K562 (cell line): ENCODE measurements at regions not wholly inside any gene's neighbourhood (a gene's known extent, or its start where the extent isn't known, plus 50 kb on each side); places are given as distances from the start of the nearest gene placed in this dataset.

Experiments used
- ATAC-seq: fragments of 200-7000 bp; cut with Tn5 transposase; 3 replicates; pipeline ENCODE4 v1.9.1; 2020; ENCODE audit warnings: moderate library complexity
- BruUV-seq: library from RNA; stranded (reverse); fragments of 400-500 nt; replicated peaks from 2 replicates; lab custom pipeline; 2021; lab: Mats Ljungman, UMichigan
- CTCF ChIA-PET: fragments of 300-600 bp; formaldehyde crosslinking; extraction: SDS; loops from one replicate; lab custom pipeline; 2021; ENCODE audit warnings: low intra/inter-chr PET ratio; lab: Yijun Ruan, JAX
- POLR2A ChIA-PET: fragments of 300-600, 350-650 bp; sonication (Branson Sonifier 250); formaldehyde crosslinking; extraction: SDS; loops from one replicate; lab custom pipeline; 2021; ENCODE audit warnings: antibody characterized with exemption, inconsistent platforms; lab: Yijun Ruan, JAX
- DNase-seq, 4 experiments: peaks; one replicate each; pipeline versions ENCODE4 v3.0.0 to v3.0.0-alpha.2; 2011 to 2018; ENCODE audit warnings: low spot score in 3 of 4, mixed read lengths in 3 of 4; ENCODE audit errors: extremely low read depth in 1 of 4
- FAIRE-seq: peaks from 2 replicates; lab custom pipeline; 2011; peaks lifted over from hg19 to GRCh38; lab: Jason Lieb, UNC
- H2AFZ ChIP-seq: 2 replicates; pipeline ENCODE4 v1.6.0; 2011; ENCODE audit warnings: low read depth, low read length, control low read depth, inconsistent platforms
- H3K27ac ChIP-seq: fragments of 200-600 bp; 3 replicates; pipeline ENCODE4 v1.8.0; 2011; ENCODE audit warnings: low read depth, mild to moderate bottlenecking, control low read depth, inconsistent platforms, low read length, moderate library complexity, mixed read lengths; ENCODE audit errors: extremely low read depth
- H3K27me3 ChIP-seq, 2 experiments: fragments of 300-600 bp in 1 of 2; 2 replicates in 1 of 2; 3 replicates in 1 of 2; pipeline versions ENCODE4 v1.6.0 to v1.8.0; 2011; ENCODE audit warnings: inconsistent platforms in 2 of 2, low read length in 2 of 2, mild to moderate bottlenecking in 1 of 2, mixed read lengths in 1 of 2, moderate library complexity in 1 of 2; ENCODE audit not compliant: control insufficient read depth in 2 of 2, insufficient read depth in 2 of 2
- H3K36me3 ChIP-seq: fragments of 300-600 bp; 3 replicates; pipeline ENCODE4 v1.8.0; 2011; ENCODE audit warnings: mild to moderate bottlenecking, low read length, inconsistent platforms; ENCODE audit not compliant: control insufficient read depth, insufficient read depth
- H3K4me1 ChIP-seq, 2 experiments: fragments of 200-600 bp in 1 of 2; replicated peaks in 1 of 2; 2 replicates in 1 of 2; 3 replicates in 1 of 2; pipeline versions ENCODE4 v1.5.1 to v1.8.0; 2011; ENCODE audit warnings: inconsistent platforms in 2 of 2, low read length in 2 of 2, mild to moderate bottlenecking in 1 of 2, mixed read lengths in 1 of 2, moderate library complexity in 1 of 2; ENCODE audit not compliant: control insufficient read depth in 2 of 2, insufficient read depth in 2 of 2
- H3K4me2 ChIP-seq: 2 replicates; pipeline ENCODE4 v1.6.1; 2011; ENCODE audit warnings: low read length, control low read depth, inconsistent platforms, mixed read lengths; ENCODE audit not compliant: insufficient read depth
- H3K4me3 ChIP-seq: fragments of 200-600 bp; sonication (generic), shearing (Covaris generic); 2 replicates; pipeline ENCODE4 v1.5.1; 2016; ENCODE audit warnings: control low read depth, inconsistent platforms
- H3K79me2 ChIP-seq: fragments of 200-600 bp; 3 replicates; pipeline ENCODE4 v1.8.0; 2011; ENCODE audit warnings: low read length, inconsistent platforms; ENCODE audit not compliant: control insufficient read depth, insufficient read depth
- H3K9ac ChIP-seq, 2 experiments: 2 replicates each; pipeline versions ENCODE4 v1.6.0 to v1.6.1; 2011; ENCODE audit warnings: low read depth in 2 of 2, low read length in 2 of 2, control low read depth in 1 of 2, inconsistent platforms in 1 of 2, mild to moderate bottlenecking in 1 of 2, mixed read lengths in 1 of 2; ENCODE audit not compliant: insufficient read depth in 1 of 2
- H3K9me1 ChIP-seq: one replicate; pipeline ENCODE4 v1.6.0; 2011; ENCODE audit warnings: inconsistent platforms, mild to moderate bottlenecking, low read length, moderate library complexity; ENCODE audit not compliant: control insufficient read depth, insufficient read depth
- H3K9me3 ChIP-seq: replicated peaks from 2 replicates; pipeline ENCODE4 v1.5.1; 2011; ENCODE audit warnings: low read depth, low read length, inconsistent platforms; ENCODE audit not compliant: control insufficient read depth, insufficient read depth
- H4K20me1 ChIP-seq: replicated peaks from 2 replicates; pipeline ENCODE4 v1.6.1; 2011; ENCODE audit warnings: low read length, inconsistent platforms, mixed read lengths; ENCODE audit not compliant: control insufficient read depth, insufficient read depth
- BACH1 ChIP-seq: fragments of 200-800 bp; sonication (Bioruptor generic); IDR thresholded peaks from 2 replicates; pipeline ENCODE4 v1.6.1; 2016; ENCODE audit warnings: missing genetic modification characterization, missing compliant biosample characterization
- CEBPG ChIP-seq, 3 experiments: fragments of 200-800 bp in 1 of 3; sonication (Bioruptor generic) in 1 of 3; sonication (generic) in 1 of 3; formaldehyde crosslinking in 1 of 3; IDR thresholded peaks in 2 of 3; conservative IDR thresholded peaks in 1 of 3; 2 replicates each; pipeline versions ENCODE4 v1.6.1 to v1.8.0; 2016 to 2022; ENCODE audit warnings: missing compliant biosample characterization in 2 of 3, missing genetic modification characterization in 2 of 3, mild to moderate bottlenecking in 1 of 3, missing genetic modification reagents in 1 of 3
- KLF13 ChIP-seq: fragments of 450-650 bp; IDR thresholded peaks from 2 replicates; pipeline ENCODE4 v1.6.1; 2016; ENCODE audit warnings: missing genetic modification characterization, low read depth, mild to moderate bottlenecking, missing compliant biosample characterization, moderate library complexity, borderline replicate concordance
- NCOA4 ChIP-seq: fragments of 450-650 bp; IDR thresholded peaks from 2 replicates; pipeline ENCODE4 v1.6.1; 2018; ENCODE audit warnings: mild to moderate bottlenecking; ENCODE audit not compliant: partially characterized antibody
- NFYB ChIP-seq: IDR thresholded peaks from 2 replicates; pipeline ENCODE4 v1.6.1; 2011; ENCODE audit warnings: mild to moderate bottlenecking, moderate library complexity; ENCODE audit not compliant: insufficient read length; ENCODE audit errors: extremely low read depth
- POLR3A ChIP-seq: IDR thresholded peaks from 2 replicates; pipeline ENCODE4 v1.6.1; 2011; ENCODE audit warnings: borderline replicate concordance, mild to moderate bottlenecking, moderate library complexity; ENCODE audit not compliant: insufficient read length, insufficient read depth; ENCODE audit errors: extremely low read depth
- SETDB1 ChIP-seq: IDR thresholded peaks from one replicate; pipeline ENCODE4 v1.6.1; 2012; ENCODE audit warnings: low read length, control low read depth, inconsistent platforms
- SREBF1 ChIP-seq: fragments of 150-350 bp; IDR thresholded peaks from 2 replicates; pipeline ENCODE4 v1.6.1; 2014; ENCODE audit warnings: antibody characterized with exemption, low read depth, low read length, borderline replicate concordance
- SRF ChIP-seq, 2 experiments: fragments of 250-450, 450-650 bp in 1 of 2; sonication (Bioruptor Pico) in 1 of 2; sonication (generic) in 1 of 2; formaldehyde crosslinking; IDR thresholded peaks; 2 replicates each; pipeline versions ENCODE4 v1.5.0 to v1.5.1; 2020 to 2022; ENCODE audit warnings: mild to moderate bottlenecking in 1 of 2, missing genetic modification reagents in 1 of 2
- TOE1 ChIP-seq, 2 experiments: fragments of 450-650 bp in 1 of 2; sonication (generic) in 1 of 2; formaldehyde crosslinking in 1 of 2; IDR thresholded peaks; 2 replicates each; pipeline versions ENCODE4 v1.7.1 to v1.8.0; 2016 to 2022; ENCODE audit warnings: borderline replicate concordance in 2 of 2, mild to moderate bottlenecking in 2 of 2, antibody characterized with exemption in 1 of 2, inconsistent platforms in 1 of 2, low read depth in 1 of 2, missing genetic modification reagents in 1 of 2, moderate library complexity in 1 of 2
- ZFP1 ChIP-seq: fragments of 450-650 bp; formaldehyde crosslinking; IDR thresholded peaks from 2 replicates; pipeline ENCODE4 v1.4.0; 2020; ENCODE audit warnings: mild to moderate bottlenecking, mixed read lengths
- WGBS: fragments of 100-300 bp; shearing (Covaris generic); methylation state at CpG from one replicate; pipeline ENCODE4 v1.1.6; 2016; ENCODE audit warnings: low coverage, mixed read lengths; ENCODE audit not compliant: insufficient coverage; ENCODE audit errors: missing lambda C conversion rate; 5-methylcytosine and 5-hydroxymethylcytosine counted together
- in situ Hi-C: fragments of 300-500 bp; cut with MboI; formaldehyde crosslinking; loops from 4 replicates; pipeline ENCODE4 v1.15.0; 2018; ENCODE audit warnings: inconsistent platforms, mixed read lengths
- intact Hi-C: fragments of 100-400 bp; cut with micrococcal nuclease; formaldehyde crosslinking; loops from 2 replicates; pipeline ENCODE4 v1.14.2; 2022
- TF ChIP-seq, protein P1 (sequence below): IDR thresholded peaks from 2 replicates; pipeline ENCODE4 v1.6.1; 2016; ENCODE audit warnings: missing genetic modification characterization, missing compliant biosample characterization

DNA sequence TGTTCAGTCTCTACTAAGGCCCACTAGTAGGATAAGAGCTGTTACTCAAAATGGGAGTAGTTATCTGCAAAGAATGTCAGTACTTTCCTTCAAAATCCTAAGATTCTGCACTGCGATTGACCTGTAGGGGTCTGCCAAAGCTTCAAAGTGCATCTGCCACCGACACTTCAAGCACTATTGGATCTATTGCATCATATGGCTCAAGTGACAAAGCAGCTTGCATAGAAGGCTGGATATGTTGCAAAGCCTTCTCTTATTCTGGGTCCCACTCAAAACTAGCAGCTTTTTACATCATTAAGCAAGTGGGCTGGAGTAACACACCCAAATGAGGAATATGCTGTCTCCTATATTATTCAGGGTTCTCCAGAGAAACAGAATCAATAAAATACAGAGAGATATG is 115.4 kb upstream of the EMCN start:
- Histone ChIP-seq H3K27ac (no peak overlapping the region), H3K9me3 (no peaks in the 10 kb centered on the region; the same call in 1 of the 2 replicates), H3K27me3 (no peaks in the 10 kb centered on the region), H3K4me3 (no peak overlapping the region), H3K4me2 (no peak overlapping the region), H4K20me1 (no peaks in the 10 kb centered on the region), H3K4me1 (no peaks in the 10 kb centered on the region), H3K9ac (no peak overlapping the region), H3K36me3 (no peaks in the 10 kb centered on the region), H3K79me2 (no peaks in the 10 kb centered on the region), H2AFZ (no peak overlapping the region), H3K9me1 (no peaks in the 10 kb centered on the region)
- CTCF ChIA-PET = no interaction called here
- in situ Hi-C loops (no loop called here), intact Hi-C loops (no loop called here)
- BruUV-seq = no TSS peak
- DNase-seq = no peak
- ATAC-seq = no peak
- POLR2A ChIA-PET = no interaction called here
- no peak for FAIRE-seq
- TF ChIP-seq NCOA4 (no peak), CEBPG (CRISPR knock-in tag; IDR thresholded peaks at IDR 0.05) (no peak), CEBPG (tag; conservative IDR thresholded peaks at IDR 0.05 in 1 of 2, IDR thresholded peaks at IDR 0.05 in 1 of 2) (0 out of 4 replicates have a peak, but pooled peaks of 1 of the 2 experiments have one; percentile 16)
- WGBS = 0% methylated on average over 2 of the region's 2 CpGs

DNA sequence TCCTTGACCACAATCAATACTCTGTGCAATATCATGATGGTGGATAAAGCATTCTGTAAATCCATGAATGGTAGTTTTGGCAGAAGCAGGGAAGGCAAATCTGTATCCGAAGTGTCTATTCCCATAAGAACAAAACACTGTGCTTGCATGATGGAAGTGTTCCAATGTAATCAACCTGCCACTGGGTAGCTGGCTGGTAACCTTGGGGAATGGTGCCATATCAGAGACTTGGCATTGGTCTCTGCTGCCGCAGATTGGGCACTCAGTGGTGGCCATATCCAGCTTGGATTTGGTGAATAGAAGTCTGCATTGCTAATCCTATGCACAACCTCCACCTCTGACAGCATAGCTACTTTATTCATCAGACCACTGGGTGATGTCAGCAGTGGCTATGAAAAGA is 114.3 kb upstream of the EMCN start:
- H3K27ac ChIP-seq = no peak overlapping the region
- no TSS peak for BruUV-seq
- ChIA-PET POLR2A (no interaction called here), CTCF (no interaction called here)
- no peak overlapping the region for H2AFZ ChIP-seq
- no peaks in the 10 kb centered on the region for H3K4me1 ChIP-seq
- intact Hi-C loops = no loop called here
- in situ Hi-C loops = no loop called here
- no peak for FAIRE-seq
- H3K79me2 ChIP-seq = no peaks in the 10 kb centered on the region
- no peak for DNase-seq
- H3K4me2 ChIP-seq = no peak overlapping the region
- H3K9me3 ChIP-seq = no peaks in the 10 kb centered on the region; the same call in 1 of the 2 replicates
- ATAC-seq = no peak
- no peaks in the 10 kb centered on the region for H3K36me3 ChIP-seq
- no peak overlapping the region for H3K9ac ChIP-seq
- 0% methylated on average over 2 of the region's 2 CpGs for WGBS
- no peaks in the 10 kb centered on the region for H3K27me3 ChIP-seq
- H3K4me3 ChIP-seq = no peak overlapping the region
- H3K9me1 ChIP-seq = no peaks in the 10 kb centered on the region
- H4K20me1 ChIP-seq = no peaks in the 10 kb centered on the region
- TF ChIP-seq BACH1 (tag) (no peak), NFYB (no peak), TOE1 (IDR thresholded peaks at IDR 0.05; ENCODE audit: borderline replicate concordance) (no peak), TOE1 (CRISPR knock-in tag; IDR thresholded peaks at IDR 0.05; ENCODE audit: borderline replicate concordance, low read depth) (no peak), SREBF1 (no peak), SETDB1 (no peak), POLR3A (no peak), ZFP1 (CRISPR knock-in tag) (no peak), KLF13 (no peak), SRF (CRISPR knock-in tag; IDR thresholded peaks at IDR 0.05) (no peak)
- TF ChIP-seq, protein P1, sequence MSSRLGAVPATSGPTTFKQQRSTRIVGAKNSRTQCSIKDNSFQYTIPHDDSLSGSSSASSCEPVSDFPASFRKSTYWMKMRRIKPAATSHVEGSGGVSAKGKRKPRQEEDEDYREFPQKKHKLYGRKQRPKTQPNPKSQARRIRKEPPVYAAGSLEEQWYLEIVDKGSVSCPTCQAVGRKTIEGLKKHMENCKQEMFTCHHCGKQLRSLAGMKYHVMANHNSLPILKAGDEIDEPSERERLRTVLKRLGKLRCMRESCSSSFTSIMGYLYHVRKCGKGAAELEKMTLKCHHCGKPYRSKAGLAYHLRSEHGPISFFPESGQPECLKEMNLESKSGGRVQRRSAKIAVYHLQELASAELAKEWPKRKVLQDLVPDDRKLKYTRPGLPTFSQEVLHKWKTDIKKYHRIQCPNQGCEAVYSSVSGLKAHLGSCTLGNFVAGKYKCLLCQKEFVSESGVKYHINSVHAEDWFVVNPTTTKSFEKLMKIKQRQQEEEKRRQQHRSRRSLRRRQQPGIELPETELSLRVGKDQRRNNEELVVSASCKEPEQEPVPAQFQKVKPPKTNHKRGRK (tag) = no peak
